Glomerular endothelial cell (primary cell): ENCODE measurements at regions not wholly inside any gene's neighbourhood (a gene's known extent, or its start where the extent isn't known, plus 50 kb on each side); places are given as distances from the start of the nearest gene placed in this dataset.

Experiments used
- DNase-seq: peaks from one replicate; pipeline ENCODE4 v3.0.0-alpha.2; 2011; ENCODE audit warnings: low read depth, low spot score; ENCODE audit errors: extremely low read depth

DNA sequence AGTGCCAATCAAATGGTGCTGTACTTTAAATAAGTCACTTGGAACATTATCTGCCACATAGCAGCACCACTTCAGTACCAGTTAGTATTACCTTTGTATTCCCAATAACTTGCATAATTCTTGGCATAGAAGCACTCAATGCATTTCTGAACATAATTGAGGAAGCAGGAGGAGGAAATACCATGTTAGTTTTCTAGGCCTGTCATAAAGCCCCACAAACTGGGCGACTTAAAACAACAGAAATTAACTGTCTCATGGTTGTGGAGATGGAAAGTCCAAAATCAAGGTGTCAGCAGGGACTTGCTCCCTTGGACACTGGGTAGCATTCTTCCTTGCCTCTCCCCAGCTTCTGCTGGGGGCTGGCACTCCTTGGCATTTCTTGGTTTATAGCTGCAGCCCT, 296.2 kb downstream of the HS3ST1 start:
- DNase-seq: no peak

DNA sequence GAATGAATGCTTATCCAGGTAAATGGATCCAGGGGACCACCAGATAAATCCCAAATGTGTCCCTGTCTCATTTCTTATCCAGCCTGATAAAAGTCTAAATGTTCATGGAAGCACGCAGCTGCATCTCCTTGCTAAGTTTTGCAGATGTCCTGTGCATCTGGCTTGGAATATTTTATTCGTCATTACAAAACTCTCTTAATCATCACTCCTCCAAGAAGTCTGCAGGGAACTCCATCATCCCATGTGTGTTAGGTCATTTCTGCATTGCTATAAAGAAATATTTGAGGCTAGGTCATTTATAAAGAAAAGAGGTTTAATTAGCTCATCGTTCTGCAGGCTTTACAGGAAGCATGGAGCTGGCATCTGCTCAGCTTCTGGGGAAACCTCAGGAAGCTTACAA, 297.2 kb downstream of the HS3ST1 start:
- no peak for DNase-seq

DNA sequence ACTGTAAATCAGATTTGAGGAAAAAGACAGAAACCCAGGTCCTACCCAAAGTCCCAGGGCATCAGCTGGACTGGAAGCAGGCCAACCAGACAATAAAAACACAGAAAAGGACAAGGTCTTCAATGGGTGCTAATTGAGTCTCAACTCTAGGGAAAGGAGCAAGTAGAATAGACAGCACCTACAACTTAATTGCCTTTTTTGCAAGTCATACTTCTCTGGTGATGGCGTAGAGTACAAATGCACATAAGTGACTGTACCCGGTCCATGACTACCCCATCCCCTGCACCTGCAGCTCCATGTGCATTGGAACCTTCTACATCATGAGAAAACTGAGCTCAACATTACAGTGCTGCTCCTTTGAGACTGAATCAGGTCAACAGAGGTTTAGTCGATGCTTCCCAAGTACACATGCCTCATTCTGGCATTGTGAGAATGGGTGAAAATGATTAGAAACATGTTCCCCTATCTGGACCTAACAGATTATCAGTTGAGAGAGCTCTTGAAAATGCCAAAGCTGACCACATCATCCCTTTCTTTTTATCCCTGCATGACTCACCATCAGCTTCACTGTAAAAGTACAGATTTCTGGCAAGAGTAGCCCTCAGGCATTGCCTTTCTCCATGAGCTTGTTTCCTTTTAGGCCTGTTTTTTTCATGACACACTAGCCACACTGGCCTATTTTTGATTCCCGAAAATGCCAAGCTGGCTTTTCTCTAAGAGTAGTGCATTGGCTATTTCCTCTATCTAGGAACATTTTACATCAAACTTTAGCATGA, 298.3 kb downstream of the HS3ST1 start:
- DNase-seq: no peak

DNA sequence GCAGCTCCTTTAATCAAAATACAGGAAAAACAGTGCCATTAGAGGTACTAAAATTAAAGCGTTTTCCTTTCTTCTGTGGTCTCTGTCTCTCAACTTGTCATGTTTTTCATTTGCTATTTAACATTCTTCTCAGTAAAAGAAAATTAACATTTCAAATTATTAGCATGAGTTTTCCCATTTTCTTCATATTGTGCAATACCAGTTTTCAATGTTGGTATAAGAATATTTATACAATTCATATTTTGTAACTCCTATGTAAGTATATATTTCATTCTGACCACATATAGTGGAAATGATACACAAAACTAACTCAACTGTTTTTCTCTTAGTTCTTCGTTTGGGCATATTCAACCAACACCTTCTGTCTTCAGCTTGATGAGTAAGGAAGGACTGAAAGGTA, 308.3 kb downstream of the HS3ST1 start:
- no peak for DNase-seq

- no peak for DNase-seq
Observed at GRCh38 chr4:11119474-11119873, 309.2 kb downstream of the HS3ST1 start.

GRCh38 chr4:11118513-11118912, 310.2 kb downstream of the HS3ST1 start:
- no peak for DNase-seq

DNA sequence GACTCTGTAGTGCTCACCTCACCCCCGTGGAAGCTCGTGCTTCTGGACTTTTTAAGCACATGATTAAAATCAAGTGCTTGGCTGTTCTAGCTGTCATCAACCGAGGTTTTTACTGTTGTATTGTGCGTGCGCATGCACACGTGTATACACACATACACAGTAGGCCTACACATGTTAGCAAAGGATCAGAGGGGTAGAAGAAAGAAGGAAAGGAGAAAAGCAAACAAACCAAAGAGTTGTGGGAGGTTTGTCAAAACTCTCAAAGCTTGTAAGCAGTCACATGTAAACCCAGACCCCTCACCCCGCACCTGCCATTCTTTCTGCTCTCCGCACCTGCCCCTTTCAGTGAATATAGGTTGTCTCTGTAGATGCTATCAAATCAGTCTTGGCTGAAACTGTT, 311.8 kb downstream of the HS3ST1 start:
- no peak for DNase-seq

DNA sequence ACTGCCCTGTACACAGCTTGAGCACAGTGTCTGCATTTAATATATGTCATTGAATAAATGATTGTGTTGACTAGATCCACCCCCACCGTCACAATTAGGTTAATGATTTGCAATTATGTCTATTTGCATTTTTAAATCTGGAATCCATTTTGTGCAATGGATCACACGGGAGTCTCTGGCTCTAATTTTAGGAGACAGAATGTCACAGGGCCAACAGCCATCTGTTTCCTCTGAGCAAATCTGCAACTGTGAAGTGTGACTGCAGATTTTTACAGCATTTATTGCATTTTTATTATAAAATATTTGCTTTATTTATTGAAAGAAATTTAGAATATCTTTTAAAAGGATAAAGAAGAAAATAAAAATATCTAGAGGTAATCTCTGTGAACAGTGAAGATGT, 316.8 kb downstream of the HS3ST1 start:
- DNase-seq: no peak

DNA sequence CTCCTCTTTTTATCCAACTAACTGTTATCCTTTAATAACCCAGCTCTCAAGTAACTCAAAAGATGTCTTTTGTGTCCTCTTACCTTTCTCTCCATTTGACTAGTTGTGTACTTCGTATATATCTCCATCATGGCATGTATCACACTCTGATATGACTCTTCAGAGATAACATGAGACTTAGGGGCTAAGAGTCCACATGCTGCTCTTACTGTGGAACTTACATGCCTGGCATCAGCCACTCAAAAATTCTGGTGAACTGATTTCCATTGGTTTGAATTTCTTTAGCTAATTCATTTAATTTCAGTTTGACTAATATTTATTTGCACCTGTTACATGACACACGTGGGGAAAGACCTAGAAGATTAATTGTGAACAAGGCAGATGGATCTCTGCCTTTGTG, 317.3 kb downstream of the HS3ST1 start:
- DNase-seq: no peak

DNA sequence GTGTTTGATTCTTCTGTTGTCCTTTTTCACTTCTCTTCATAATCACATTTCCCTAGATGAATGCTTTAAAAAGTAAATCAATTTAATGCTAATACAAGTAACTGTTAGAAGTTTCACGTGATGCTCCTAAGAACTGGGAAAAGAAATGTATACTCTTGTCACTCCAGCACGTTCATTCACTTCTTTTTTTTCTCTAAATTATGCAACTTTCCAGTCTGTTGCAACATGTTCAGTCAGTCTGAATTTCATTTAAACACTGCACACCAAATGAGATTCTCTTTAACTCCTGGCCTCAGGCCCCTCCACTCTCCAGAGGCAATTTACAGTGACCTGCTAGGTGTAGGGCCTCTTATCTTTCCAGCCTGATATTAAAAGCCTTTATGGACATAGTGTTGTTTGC, 321.9 kb downstream of the HS3ST1 start:
- DNase-seq: no peak

DNA sequence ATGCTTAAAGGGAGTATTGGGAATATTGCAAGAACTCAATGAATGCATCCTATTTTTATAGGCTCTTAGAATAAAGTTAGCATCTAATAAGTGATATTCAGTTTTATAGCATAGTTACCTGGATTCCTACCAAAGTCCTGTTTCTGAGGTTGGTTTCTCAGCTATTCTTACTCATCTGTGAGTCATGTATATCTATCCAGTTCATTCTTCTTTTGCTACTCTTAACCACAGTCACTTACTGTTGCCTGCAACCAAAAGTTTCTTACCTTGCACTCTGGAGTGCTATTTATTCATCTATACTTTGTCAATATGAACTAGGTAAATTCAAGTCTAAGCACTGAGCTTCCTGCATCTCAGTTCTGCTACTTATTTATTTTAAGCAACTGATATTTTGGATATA, 322.5 kb downstream of the HS3ST1 start:
- no peak for DNase-seq

GRCh38 chr4:11105715-11106114, 323.0 kb downstream of the HS3ST1 start:
- no peak for DNase-seq

GRCh38 chr4:11098461-11098860, 330.2 kb downstream of the HS3ST1 start:
- DNase-seq: no peak

DNA sequence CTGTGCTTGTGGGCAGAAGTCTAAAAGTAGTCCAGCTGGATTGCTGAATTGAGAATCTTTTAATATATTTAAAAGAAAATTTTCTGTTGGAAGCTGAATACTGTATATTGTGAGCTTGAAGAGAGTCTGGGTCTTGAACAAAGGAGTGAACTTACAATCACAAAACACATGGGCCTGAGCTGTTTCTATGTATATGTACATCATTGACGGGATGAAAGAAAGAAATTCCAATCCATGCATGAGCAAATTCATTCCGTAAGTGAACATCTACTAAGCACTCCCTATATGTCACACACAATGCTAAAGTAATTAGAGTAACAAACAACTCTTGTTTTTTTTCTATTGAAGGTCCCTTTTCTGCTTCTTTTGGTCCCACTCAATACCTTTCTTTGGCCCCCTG, 331.0 kb downstream of the HS3ST1 start:
- DNase-seq: no peak

- DNase-seq: no peak
Observed at GRCh38 chr4:11081006-11081405, 347.7 kb downstream of the HS3ST1 start.

- no peak for DNase-seq
Observed at GRCh38 chr4:11079171-11079570, 349.5 kb downstream of the HS3ST1 start.

GRCh38 chr4:11074581-11075241, 354.0 kb downstream of the HS3ST1 start:
- no peak for DNase-seq

DNA sequence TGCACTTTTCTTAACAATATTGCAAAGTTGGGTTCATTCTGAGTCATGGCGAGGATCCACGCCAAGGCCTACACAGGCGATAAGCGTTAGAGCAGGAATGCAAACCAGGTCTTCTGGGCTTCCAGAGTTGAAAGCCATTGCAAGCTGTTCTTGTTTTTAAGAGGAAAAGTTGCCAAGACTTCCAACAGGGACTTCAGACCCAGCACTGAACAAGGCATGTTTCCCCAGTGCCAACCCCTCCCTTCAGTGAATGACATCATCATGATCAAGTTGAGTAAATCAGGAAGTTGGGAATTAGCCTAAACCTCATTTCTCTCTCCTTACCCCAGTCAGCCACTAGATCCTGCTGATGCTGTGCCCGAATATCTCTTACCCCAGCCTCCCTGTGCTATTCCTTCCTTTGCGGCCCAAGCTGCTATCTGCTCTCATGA, 355.1 kb downstream of the HS3ST1 start:
- no peak for DNase-seq

DNA sequence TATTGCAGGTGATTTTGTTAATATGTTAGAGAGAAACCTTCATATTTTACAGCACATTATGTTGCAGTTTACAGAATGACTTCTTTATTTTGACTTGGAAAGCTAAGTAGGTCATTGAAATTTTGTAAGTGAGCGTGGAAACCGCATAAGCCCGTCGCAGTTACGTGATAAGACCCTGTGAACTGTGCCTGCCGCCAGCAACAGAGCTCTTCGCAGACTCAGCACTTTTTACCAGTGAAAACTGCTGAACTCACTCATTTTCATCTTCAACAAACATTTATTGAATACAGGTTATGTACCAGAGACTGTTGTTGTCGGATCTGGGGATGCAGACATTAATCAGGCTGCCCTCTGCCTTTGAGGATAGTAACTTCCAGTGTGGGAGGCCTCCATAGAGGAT, 355.7 kb downstream of the HS3ST1 start:
- DNase-seq: no peak

GRCh38 chr4:11072463-11072862, 356.2 kb downstream of the HS3ST1 start:
- DNase-seq: no peak

GRCh38 chr4:11070813-11071212, 357.9 kb downstream of the HS3ST1 start:
- DNase-seq: no peak

GRCh38 chr4:11069581-11070211, 359.0 kb downstream of the HS3ST1 start:
- no peak for DNase-seq
